Fibroblast of the aortic adventitia (primary cell): ENCODE measurements at regions not wholly inside any gene's neighbourhood (a gene's known extent, or its start where the extent isn't known, plus 50 kb on each side); places are given as distances from the start of the nearest gene placed in this dataset.

Experiments used
- DNase-seq: peaks from one replicate; pipeline ENCODE4 v3.0.0-alpha.2; 2010; ENCODE audit warnings: low read depth
- H3K4me3 ChIP-seq: 2 replicates; pipeline ENCODE4 v1.5.1; 2011; ENCODE audit warnings: low read depth, mild to moderate bottlenecking, control low read depth, low read length, moderate library complexity
- TF ChIP-seq, protein P1 (sequence below): IDR thresholded peaks from 2 replicates; pipeline ENCODE4 v1.5.1; 2011; ENCODE audit warnings: mild to moderate bottlenecking, low read length, control low read depth, inconsistent platforms; ENCODE audit not compliant: insufficient read depth

DNA sequence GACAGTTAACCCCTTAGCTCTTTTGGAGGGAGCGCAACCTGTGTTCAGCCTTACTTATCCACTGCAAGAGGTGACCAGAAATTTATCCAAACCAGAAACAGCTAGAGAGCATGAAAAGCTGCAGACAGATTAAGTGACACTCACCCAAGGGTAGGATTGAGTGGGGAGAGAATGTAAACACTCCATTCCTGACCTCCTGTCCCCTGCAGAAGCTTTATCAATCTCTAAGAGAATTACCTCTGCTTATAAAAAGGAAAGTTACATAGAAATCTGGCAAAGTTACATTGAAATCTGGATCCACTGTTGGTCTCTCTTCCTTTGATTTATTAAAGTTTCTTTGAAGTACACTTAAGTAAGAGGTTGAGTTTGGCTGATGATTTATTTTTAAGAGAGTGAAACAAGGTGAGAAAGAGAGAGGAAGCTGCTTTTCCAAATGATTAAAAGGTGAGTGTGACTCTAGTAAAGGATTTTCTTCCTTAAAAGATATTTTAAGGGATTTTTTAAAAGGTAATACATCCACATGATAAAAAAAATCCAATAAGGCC is 112.3 kb downstream of the ANAPC4 start:
- H3K4me3 ChIP-seq = no peak overlapping the region
- TF ChIP-seq, protein P1, sequence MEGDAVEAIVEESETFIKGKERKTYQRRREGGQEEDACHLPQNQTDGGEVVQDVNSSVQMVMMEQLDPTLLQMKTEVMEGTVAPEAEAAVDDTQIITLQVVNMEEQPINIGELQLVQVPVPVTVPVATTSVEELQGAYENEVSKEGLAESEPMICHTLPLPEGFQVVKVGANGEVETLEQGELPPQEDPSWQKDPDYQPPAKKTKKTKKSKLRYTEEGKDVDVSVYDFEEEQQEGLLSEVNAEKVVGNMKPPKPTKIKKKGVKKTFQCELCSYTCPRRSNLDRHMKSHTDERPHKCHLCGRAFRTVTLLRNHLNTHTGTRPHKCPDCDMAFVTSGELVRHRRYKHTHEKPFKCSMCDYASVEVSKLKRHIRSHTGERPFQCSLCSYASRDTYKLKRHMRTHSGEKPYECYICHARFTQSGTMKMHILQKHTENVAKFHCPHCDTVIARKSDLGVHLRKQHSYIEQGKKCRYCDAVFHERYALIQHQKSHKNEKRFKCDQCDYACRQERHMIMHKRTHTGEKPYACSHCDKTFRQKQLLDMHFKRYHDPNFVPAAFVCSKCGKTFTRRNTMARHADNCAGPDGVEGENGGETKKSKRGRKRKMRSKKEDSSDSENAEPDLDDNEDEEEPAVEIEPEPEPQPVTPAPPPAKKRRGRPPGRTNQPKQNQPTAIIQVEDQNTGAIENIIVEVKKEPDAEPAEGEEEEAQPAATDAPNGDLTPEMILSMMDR = no peak
- DNase-seq = no peak

DNA sequence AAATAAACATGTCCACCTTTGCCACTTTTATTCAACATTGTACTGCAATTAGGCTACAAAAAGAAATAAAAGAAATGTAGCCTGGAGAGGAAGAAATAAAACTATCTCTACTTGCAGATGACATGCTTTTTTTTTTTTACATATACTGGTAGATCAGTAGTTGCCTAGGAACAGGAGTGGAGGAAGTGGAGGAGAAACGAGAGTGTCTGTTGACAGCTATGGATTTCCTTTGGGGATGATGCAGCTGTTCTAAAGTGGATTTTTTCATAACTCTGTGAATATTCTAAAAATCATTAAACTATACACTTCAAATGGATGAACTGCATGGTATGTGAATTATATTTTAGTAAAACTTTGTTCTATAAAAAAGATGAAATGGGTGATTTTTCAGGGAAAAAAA is 116.4 kb downstream of the ANAPC4 start:
- H3K4me3 ChIP-seq = no peak overlapping the region
- DNase-seq = no peak
- TF ChIP-seq, protein P1 = no peak

DNA sequence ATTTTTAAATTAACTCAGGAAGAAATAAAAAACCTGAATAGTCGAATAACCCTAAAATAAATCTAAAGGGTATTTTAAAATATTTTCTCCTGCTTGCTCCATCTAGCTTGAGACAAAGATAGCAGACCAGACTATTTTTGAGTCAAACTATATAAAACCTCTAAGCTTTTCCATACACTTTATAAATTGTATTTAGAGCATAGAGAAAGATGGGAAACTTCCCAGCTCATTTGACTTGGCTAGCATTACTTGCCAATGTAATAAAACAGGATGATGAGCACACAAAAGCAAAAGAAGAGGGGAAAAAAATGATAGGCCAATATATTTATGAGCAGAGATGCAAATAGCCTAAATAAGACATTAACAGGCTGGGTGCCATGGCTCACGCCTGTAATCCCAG is 117.1 kb downstream of the ANAPC4 start:
- DNase-seq = no peak
- H3K4me3 ChIP-seq = no peak overlapping the region
- TF ChIP-seq, protein P1 = no peak

DNA sequence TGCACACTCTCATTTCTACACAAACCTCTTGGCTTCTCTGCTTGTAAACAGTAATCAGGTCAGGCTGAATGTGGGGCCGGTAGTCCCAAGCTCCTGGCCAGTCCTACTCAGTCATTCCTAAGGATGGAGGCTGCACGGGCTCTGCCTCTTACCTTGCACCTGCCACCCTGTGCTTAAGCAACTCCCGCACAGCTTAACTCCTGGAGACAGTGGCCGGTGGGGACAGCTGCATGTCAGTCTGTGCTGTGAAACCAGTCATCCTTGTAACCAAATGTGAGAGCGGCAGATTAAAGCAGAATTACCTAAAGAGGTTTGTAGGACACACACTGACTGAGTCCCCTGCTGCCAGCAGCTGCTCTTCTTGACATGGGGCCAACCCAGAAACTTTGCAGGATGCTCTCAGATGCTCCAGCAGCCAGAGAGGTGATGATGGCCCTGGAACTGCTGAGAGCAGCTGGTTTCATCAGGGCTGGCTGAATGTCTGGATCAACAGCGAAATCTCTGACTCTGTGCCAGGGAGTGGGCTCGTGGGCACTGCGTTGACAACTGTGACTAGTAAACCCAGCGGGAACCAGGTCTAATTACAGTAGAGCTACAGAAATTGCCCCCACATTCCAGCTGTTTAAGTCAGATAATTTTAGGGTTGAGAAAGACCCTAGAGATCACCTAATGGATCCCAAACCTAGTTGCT is 123.7 kb downstream of the ANAPC4 start:
- H3K4me3 ChIP-seq = no peak overlapping the region
- TF ChIP-seq, protein P1 = no peak
- DNase-seq = no peak

DNA sequence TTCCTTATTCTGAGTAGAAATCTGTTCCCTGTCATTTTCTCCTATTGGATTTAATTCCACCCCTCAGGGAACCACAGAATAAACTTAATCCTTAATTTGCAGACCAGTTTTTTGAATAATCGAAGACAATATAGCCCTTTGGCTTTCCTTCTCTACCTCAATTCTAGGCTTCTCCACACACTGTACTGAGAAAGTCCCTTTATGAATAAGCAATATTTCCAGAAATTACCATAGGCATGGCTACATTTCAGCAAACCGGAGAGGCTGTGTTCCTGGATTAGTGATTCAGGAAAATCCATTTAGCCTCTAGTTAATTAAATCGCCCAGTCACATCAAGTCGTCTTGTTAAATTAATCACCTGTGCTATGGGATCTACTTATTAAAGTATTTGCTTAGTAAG is 125.1 kb downstream of the ANAPC4 start:
- TF ChIP-seq, protein P1 = no peak
- no peak overlapping the region for H3K4me3 ChIP-seq
- DNase-seq = no peak

DNA sequence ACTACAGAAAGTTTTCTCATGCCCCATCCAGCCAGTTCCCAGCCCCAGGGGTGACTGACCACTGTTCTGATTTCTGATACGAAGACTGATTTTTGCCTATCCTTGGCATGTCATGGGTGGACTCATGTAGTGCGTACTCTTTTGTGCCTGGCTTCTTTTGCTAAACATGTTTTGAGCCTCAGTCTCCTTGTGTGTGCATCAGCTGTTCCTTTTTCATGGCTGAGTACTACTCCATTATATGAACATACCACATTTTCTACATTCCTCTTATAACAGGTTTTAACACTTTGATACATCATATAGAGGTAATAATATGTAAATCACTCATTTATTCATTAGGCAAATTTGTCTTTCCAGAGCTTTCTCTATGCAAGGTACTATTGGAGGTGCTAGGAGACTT is 126.7 kb downstream of the ANAPC4 start:
- TF ChIP-seq, protein P1 = no peak
- DNase-seq = no peak
- no peak overlapping the region for H3K4me3 ChIP-seq
